Prostate gland (tissue), 2 donors: ENCODE measurements at regions not wholly inside any gene's neighbourhood (a gene's known extent, or its start where the extent isn't known, plus 50 kb on each side); places are given as distances from the start of the nearest gene placed in this dataset.

Source experiments
- DNase-seq: peaks from one replicate; pipeline ENCODE4 v3.0.0-alpha.2; 2019; ENCODE audit warnings: low spot score
- H3K27ac ChIP-seq, 2 donors: fragments of 200-600 bp; sonication (generic); 2 replicates each; pipeline ENCODE4 v1.5.1; 2017 to 2019
- H3K27me3 ChIP-seq: fragments of 200-600 bp; sonication (generic); replicated peaks from 2 replicates; pipeline ENCODE4 v1.5.1; 2019; ENCODE audit not compliant: insufficient read depth
- H3K36me3 ChIP-seq, 2 donors: fragments of 200-600 bp; sonication (generic); 1 replicate in 1 of 2; 2 replicates in 1 of 2; pipeline versions ENCODE4 v1.5.1 to v1.8.1; 2017 to 2019
- H3K4me1 ChIP-seq: fragments of 200-600 bp; sonication (generic); replicated peaks from 2 replicates; pipeline ENCODE4 v1.5.1; 2019
- H3K4me3 ChIP-seq, 2 donors: fragments of 200-600 bp; sonication (generic); 2 replicates each; pipeline ENCODE4 v1.5.1; 2017 to 2019
- H3K9me3 ChIP-seq: fragments of 200-600 bp; sonication (generic); 2 replicates; pipeline ENCODE4 v1.5.1; 2017
- POLR2A ChIP-seq: fragments of 450-650 bp; IDR thresholded peaks from one replicate; pipeline ENCODE4 v1.6.1; 2016; ENCODE audit warnings: antibody characterized with exemption, mild to moderate bottlenecking
- POLR2AphosphoS5 ChIP-seq: sonication (generic); formaldehyde crosslinking; IDR thresholded peaks from one replicate; pipeline ENCODE4 v1.6.1; 2017; ENCODE audit warnings: antibody characterized with exemption
- WGBS: methylation state at CpG from one replicate; pipeline ENCODE4 v1.1.5; 2018; 5-methylcytosine and 5-hydroxymethylcytosine counted together
- intact Hi-C: fragments of 100-400 bp; cut with DNase I; formaldehyde crosslinking; loops from one replicate; pipeline ENCODE4 v1.14.2; 2022
- TF ChIP-seq, protein P1 (sequence below), 4 experiments: fragments of 200-600 bp in 2 of 4; fragments of 450-650 bp in 2 of 4; sonication (generic) in 2 of 4; IDR thresholded peaks; 1 replicate in 3 of 4; 2 replicates in 1 of 4; pipeline ENCODE4 v1.5.1; 2016 to 2019; ENCODE audit warnings: antibody characterized with exemption in 4 of 4, mild to moderate bottlenecking in 2 of 4, moderate library complexity in 2 of 4

- 81% methylated on average over 6 of the region's 6 CpGs for WGBS
These were observed 504.4 kb upstream of the PLXNA2 start for GRCh38 chr1:208748387-208749165.

DNA sequence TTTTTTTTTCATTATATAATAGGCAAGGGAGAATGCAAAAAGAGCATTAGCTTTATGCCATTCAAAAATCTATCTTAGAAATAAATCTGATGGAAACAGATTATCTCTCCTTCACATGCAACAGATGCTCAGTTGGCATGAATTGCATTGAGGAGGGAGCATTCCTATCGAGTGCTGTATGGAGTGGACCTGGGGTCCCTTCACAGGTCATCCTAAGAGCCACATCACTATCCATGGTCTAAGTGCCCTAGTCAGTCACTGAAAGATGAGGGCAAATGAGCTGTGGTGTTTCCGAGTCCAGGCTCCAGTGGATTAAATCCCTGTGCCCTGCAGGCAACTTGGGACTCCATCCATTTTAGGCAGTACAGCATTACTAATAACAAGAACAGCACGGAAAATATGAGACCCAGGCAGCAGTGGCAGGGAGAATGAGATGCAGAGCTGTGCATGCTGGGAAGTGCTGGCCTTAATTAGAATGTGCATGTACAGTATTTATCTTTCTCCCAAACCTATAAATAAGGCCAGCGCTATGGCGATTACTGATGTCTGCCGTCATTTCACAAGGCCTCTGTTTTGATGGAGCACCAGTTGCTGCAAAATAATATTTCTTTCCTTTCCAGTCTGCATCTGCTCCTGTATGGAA lies 512.3 kb upstream of the PLXNA2 start:
- H3K9me3 ChIP-seq = no peaks in the 10 kb centered on the region
- no peak overlapping the region for H3K4me3 ChIP-seq
- H3K36me3 ChIP-seq = no peaks in the 10 kb centered on the region
- intact Hi-C loops = no loop called here
- H3K27me3 ChIP-seq = no peaks in the 10 kb centered on the region
- TF ChIP-seq POLR2A = no peak
- TF ChIP-seq, protein P1, sequence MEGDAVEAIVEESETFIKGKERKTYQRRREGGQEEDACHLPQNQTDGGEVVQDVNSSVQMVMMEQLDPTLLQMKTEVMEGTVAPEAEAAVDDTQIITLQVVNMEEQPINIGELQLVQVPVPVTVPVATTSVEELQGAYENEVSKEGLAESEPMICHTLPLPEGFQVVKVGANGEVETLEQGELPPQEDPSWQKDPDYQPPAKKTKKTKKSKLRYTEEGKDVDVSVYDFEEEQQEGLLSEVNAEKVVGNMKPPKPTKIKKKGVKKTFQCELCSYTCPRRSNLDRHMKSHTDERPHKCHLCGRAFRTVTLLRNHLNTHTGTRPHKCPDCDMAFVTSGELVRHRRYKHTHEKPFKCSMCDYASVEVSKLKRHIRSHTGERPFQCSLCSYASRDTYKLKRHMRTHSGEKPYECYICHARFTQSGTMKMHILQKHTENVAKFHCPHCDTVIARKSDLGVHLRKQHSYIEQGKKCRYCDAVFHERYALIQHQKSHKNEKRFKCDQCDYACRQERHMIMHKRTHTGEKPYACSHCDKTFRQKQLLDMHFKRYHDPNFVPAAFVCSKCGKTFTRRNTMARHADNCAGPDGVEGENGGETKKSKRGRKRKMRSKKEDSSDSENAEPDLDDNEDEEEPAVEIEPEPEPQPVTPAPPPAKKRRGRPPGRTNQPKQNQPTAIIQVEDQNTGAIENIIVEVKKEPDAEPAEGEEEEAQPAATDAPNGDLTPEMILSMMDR (IDR thresholded peaks at IDR 0.05) = no peak
- no peak for TF ChIP-seq POLR2AphosphoS5
- H3K27ac ChIP-seq = no peak overlapping the region
- no peak for DNase-seq
- WGBS = 91% methylated on average over 6 of the region's 6 CpGs
- H3K4me1 ChIP-seq = no peaks in the 10 kb centered on the region

More at GRCh38 chr1:208748387-208749165, 504.4 kb upstream of the PLXNA2 start:
- Histone ChIP-seq H3K9me3 (no peaks in the 10 kb centered on the region), H3K4me1 (no peaks in the 10 kb centered on the region), H3K27ac (no peak overlapping the region), H3K36me3 (no peaks in the 10 kb centered on the region), H3K27me3 (no peaks in the 10 kb centered on the region), H3K4me3 (no peak overlapping the region)
- TF ChIP-seq POLR2A = no peak
- TF ChIP-seq, protein P1 (IDR thresholded peaks at IDR 0.05) = no peak
- TF ChIP-seq POLR2AphosphoS5 = no peak
- DNase-seq = no peak
- intact Hi-C loops = no loop called here

GRCh38 chr1:208757846-208758245 lies 513.7 kb upstream of the PLXNA2 start:
- Histone ChIP-seq H3K4me1 (no peaks in the 10 kb centered on the region), H3K9me3 (no peaks in the 10 kb centered on the region), H3K36me3 (no peaks in the 10 kb centered on the region), H3K27me3 (no peaks in the 10 kb centered on the region), H3K27ac (no peak overlapping the region), H3K4me3 (no peak overlapping the region)
- intact Hi-C loops = no loop called here
- no peak for DNase-seq
- WGBS = 96% methylated on average over 1 of the region's 1 CpG
- TF ChIP-seq POLR2AphosphoS5 = no peak
- TF ChIP-seq, protein P1 (IDR thresholded peaks at IDR 0.05) = no peak
- TF ChIP-seq POLR2A = no peak

- Histone ChIP-seq H3K4me1 (no peaks in the 10 kb centered on the region), H3K27me3 (no peaks in the 10 kb centered on the region), H3K4me3 (no peak overlapping the region), H3K27ac (no peak overlapping the region), H3K9me3 (no peaks in the 10 kb centered on the region), H3K36me3 (no peaks in the 10 kb centered on the region)
- intact Hi-C loops = no loop called here
- no peak for TF ChIP-seq POLR2A
- TF ChIP-seq, protein P1 (IDR thresholded peaks at IDR 0.05) = no peak
- no peak for TF ChIP-seq POLR2AphosphoS5
- DNase-seq = no peak
These were observed 515.1 kb upstream of the PLXNA2 start for GRCh38 chr1:208759255-208759654.

GRCh38 chr1:208763971-208764370 lies 519.8 kb upstream of the PLXNA2 start:
- Histone ChIP-seq H3K4me1 (no peaks in the 10 kb centered on the region), H3K27ac (no peak overlapping the region), H3K9me3 (no peaks in the 10 kb centered on the region), H3K36me3 (no peaks in the 10 kb centered on the region), H3K4me3 (no peak overlapping the region), H3K27me3 (no peaks in the 10 kb centered on the region)
- TF ChIP-seq POLR2AphosphoS5 (no peak), POLR2A (no peak)
- TF ChIP-seq, protein P1 (IDR thresholded peaks at IDR 0.05) = no peak
- DNase-seq = no peak
- WGBS = 86% methylated on average over 2 of the region's 2 CpGs
- intact Hi-C loops = no loop called here
